HG03175 (cell line): ENCODE measurements at regions not wholly inside any gene's neighbourhood (a gene's known extent, or its start where the extent isn't known, plus 50 kb on each side); places are given as distances from the start of the nearest gene placed in this dataset.
"Not testable (repeated sequence)": the region's sequence is repeated elsewhere in the genome, so short reads cannot be mapped to it uniquely, and the experiment has no call there.

ENCODE experiments used
- ATAC-seq: cut with Tn5 transposase; IDR thresholded peaks from one replicate; pipeline ENCODE4 v1.9.1; 2021; ENCODE audit warnings: mild to moderate bottlenecking, moderate library complexity; ENCODE audit not compliant: unreplicated experiment

DNA sequence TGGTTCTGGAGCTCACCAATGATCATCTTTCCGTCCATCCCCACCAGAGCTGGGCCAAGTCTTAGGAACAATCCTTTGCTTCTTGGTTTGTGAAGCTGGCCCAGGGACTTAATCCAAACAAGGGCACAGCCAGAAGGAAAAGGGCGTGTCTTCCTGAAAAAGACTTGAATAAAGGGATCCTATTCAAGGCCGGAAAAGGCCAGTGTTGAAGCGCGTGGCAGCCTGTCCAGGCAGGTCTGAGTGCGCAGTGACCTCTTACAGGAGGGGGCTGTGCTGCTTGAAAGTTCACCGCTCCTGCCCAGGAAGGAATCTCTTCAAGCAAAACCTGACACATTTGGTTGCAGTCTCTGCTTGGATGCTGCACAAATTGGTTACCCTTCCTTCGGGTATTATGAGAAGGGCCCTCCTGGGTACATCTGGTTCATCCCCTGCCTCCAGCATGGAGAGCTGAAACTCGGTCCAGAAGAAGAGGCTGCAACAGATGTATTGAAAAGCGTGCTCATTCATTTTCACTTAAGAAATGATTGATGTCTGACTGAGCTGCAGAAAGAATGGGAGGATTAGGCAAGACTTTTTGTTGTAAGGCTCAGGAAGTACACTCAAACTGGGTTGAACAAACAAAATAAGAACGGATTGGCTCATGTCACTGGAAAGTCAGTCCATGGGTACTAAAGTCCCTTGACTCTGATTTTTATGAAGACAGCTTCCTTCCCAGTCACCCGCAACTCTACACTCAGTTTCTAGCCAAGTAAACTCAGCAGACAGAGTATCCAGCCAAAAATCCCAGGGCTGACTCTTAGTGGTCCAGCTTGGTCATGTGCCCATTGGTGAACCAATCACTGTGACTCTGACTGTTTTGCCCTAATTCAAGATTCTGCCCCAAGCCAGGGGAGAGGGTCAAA lies 136.3 kb downstream of the TFAP2C start:
- no peak for ATAC-seq

- ATAC-seq, result no peak
Observed at GRCh38 chr20:56766528-56766927, 137.4 kb downstream of the TFAP2C start.

- ATAC-seq, result no peak
Observed at GRCh38 chr20:56769921-56770600, 141.0 kb downstream of the TFAP2C start.

GRCh38 chr20:56773749-56774148 lies 144.6 kb downstream of the TFAP2C start:
- ATAC-seq, result no peak

DNA sequence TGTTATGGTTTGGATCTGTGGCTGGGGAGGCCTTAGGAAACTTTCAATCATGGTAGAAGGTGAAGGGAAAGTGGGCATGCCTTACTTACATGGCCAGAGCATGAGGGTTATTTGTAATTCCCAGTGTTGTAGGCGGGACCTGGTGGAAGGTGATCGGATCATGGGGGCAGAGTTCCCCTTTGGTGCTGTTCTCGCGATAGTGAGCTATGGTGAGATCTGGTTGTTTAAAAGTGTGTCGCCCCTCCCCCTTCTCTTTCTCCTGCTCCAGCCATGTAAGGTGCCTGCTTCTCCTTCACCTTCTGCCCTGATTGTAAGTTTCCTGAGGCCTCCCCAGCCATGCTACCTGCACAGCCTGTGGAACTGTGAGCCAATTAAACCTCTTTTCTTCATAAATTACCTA lies 145.8 kb downstream of the TFAP2C start:
- ATAC-seq, result no peak

GRCh38 chr20:56776345-56776744 lies 147.2 kb downstream of the TFAP2C start:
- ATAC-seq, result no peak

GRCh38 chr20:56778765-56779195 lies 149.7 kb downstream of the TFAP2C start:
- no peak for ATAC-seq

GRCh38 chr20:56779452-56780143 lies 150.5 kb downstream of the TFAP2C start:
- ATAC-seq, result no peak

DNA sequence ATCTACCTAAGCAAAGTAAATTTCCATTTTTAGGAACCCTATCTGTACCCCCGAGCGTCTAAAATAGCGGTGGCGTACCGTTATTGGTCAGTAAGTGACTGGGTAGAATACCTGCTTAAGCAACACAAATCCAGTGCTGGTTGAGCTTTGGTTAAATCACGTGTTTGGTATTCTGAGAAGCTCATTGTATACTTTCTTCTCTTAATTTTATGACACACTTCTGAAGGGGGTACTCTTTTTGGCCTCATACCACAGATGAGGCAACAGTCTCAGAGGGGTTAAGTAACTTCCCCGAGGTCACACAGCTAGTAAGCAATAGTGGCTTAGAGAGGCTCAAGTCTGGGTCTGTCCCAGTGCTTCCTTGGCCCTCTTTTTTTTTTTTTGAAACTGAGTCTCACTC lies 151.2 kb downstream of the TFAP2C start:
- ATAC-seq, result no peak

GRCh38 chr20:56781108-56781739 lies 152.1 kb downstream of the TFAP2C start:
- no peak for ATAC-seq

DNA sequence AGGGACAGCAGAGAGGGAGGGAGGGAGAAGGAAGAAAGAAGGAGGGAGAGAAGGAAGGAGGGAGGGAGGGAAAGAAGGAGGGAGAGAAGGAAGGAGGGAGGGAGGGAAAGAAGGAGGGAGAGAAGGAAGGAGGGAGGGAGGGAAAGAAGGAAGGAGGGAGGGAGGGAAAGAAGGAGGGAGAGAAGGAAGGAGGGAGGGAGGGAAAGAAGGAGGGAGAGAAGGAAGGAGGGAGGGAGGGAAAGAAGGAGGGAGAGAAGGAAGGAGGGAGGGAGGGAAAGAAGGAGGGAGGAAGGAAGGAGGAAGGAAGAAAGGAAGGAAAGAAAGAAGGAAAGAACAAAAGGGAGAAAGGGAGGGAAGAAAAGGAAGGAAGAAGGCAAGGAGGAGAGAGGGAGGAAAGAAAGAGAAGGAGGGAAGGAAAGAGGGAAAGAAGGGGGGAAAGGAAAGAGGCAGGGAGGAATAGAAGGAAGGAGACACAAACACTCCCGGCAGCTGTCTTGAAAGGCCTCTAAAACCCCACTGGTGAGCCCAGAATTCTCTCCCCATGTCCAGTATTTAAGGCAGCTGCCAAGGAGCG lies 153.0 kb downstream of the TFAP2C start:
- ATAC-seq, result not testable (repeated sequence)

GRCh38 chr20:56782814-56783213 lies 153.7 kb downstream of the TFAP2C start:
- not testable (repeated sequence) for ATAC-seq

- ATAC-seq, result no peak
Observed at GRCh38 chr20:56783826-56784225, 154.7 kb downstream of the TFAP2C start.

GRCh38 chr20:56786503-56786902 lies 157.4 kb downstream of the TFAP2C start:
- no peak for ATAC-seq

DNA sequence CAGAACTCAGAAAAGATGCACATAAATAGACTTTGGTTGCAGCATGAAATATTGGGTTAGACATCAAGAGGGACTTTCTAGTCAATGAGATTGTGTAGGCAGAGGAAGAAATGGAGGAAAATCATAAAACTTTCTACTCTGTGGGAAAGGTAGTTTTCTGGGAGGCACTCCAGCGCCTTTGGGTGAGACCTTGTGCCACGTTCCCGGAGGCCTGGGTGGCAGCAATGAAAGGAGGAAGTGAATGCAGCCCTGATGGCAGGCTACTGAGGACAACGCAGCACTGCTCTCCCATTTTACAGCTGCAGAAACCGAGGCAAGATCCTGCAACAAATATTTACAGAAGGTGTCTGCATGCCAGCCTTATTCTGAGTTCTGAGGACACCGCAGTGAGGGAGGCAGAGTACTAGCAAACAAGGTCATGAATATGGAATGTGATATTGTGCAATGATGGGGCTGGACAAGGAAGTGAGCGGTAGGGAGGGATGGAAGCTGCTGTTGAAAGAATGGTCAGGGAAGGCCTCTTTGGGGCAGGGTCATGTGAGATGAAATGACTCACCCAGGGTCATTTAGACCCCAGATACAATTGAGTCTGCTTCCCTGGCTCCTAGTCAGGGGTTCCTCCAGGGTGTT lies 159.1 kb downstream of the TFAP2C start:
- ATAC-seq, result no peak

- no peak for ATAC-seq
Observed at GRCh38 chr20:56788671-56789610, 159.8 kb downstream of the TFAP2C start.

- ATAC-seq, result no peak
Observed at GRCh38 chr20:56793916-56794315, 164.8 kb downstream of the TFAP2C start.

GRCh38 chr20:56795492-56795891 lies 166.4 kb downstream of the TFAP2C start:
- no peak for ATAC-seq

GRCh38 chr20:56796345-56796744 lies 167.2 kb downstream of the TFAP2C start:
- ATAC-seq, result no peak
